ENCODE measurements at regions not wholly inside any gene's neighbourhood (a gene's known extent, or its start where the extent isn't known, plus 50 kb on each side); places are given as distances from the start of the nearest gene placed in this dataset.

DNA sequence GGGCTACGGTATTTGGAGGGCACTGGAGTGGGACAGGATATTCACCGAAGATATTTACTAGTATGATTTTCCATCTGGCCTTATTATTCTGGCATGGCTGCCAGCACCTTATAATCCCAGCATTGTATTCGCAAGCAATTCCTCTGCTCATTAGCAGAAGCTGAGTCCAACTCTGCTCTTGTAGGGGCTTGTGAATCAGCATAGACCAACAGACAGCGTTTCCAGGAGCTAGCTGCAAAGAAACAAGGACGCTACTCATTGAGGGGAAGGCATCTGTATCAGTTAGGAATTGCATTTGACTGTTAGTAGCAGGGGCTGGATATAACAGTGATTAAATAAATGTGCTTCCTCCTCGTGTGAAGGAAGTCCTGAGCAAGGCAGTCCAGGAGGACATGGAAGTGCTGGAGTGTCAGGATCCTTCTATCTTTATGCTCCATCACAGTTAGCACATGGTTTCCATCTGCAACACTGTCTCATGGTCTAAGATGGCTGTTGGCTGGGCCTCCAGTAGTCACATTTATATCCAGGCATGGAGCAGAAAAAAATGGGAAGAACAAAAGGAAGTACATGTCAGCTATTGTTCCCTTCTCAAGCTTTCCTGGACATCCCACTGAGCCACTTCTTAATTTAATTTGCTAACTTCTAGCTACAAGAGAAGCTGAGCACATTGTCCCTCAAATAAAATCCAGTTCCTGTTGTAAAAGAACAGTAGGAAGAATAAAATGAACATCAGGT lies 214.1 kb downstream of the C1D start:
- Histone ChIP-seq H3K4me1 (ENCODE audit: control insufficient read depth, insufficient read depth, low read length) (peaks cover 17% of the 10 kb centered on the region), H3K9ac (ENCODE audit: low read depth, low read length) (no peak overlapping the region), H3K36me3 (ENCODE audit: control insufficient read depth, insufficient read depth, low read length) (no peaks in the 10 kb centered on the region), H3K27ac (ENCODE audit: low read depth, low read length) (no peak overlapping the region), H3K27me3 (ENCODE audit: control insufficient read depth, insufficient read depth, low read length) (no peaks in the 10 kb centered on the region), H3K4me3 (ENCODE audit: low read depth, low read length) (no peak overlapping the region), H3K9me3 (ENCODE audit: control insufficient read depth, insufficient read depth, low read length) (no peaks in the 10 kb centered on the region)

DNA sequence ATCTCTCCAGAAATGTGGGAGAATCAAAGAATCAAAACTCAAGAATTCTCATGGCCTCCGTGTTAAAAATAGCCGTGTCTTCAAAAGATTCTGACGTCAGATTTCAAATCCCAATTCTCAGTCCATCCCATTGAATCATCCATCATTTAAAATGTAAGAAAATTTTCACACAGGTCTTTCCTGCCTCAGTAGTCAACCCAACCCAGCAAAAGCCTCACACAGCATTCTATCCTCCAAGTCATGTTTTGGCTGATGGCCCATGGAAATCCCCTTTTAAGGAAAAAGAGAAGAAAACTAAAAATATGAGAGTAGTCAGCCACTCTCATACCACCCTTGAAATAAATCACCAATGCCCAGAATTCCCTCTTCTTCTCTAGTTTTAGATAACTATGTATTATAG lies 211.8 kb downstream of the C1D start:
- Histone ChIP-seq H3K9ac (ENCODE audit: low read depth, low read length) (no peak overlapping the region), H3K4me3 (ENCODE audit: low read depth, low read length) (no peak overlapping the region), H3K4me1 (ENCODE audit: control insufficient read depth, insufficient read depth, low read length) (peaks cover 11% of the 10 kb centered on the region), H3K36me3 (ENCODE audit: control insufficient read depth, insufficient read depth, low read length) (no peaks in the 10 kb centered on the region), H3K27ac (ENCODE audit: low read depth, low read length) (no peak overlapping the region), H3K9me3 (ENCODE audit: control insufficient read depth, insufficient read depth, low read length) (no peaks in the 10 kb centered on the region), H3K27me3 (ENCODE audit: control insufficient read depth, insufficient read depth, low read length) (no peaks in the 10 kb centered on the region)

DNA sequence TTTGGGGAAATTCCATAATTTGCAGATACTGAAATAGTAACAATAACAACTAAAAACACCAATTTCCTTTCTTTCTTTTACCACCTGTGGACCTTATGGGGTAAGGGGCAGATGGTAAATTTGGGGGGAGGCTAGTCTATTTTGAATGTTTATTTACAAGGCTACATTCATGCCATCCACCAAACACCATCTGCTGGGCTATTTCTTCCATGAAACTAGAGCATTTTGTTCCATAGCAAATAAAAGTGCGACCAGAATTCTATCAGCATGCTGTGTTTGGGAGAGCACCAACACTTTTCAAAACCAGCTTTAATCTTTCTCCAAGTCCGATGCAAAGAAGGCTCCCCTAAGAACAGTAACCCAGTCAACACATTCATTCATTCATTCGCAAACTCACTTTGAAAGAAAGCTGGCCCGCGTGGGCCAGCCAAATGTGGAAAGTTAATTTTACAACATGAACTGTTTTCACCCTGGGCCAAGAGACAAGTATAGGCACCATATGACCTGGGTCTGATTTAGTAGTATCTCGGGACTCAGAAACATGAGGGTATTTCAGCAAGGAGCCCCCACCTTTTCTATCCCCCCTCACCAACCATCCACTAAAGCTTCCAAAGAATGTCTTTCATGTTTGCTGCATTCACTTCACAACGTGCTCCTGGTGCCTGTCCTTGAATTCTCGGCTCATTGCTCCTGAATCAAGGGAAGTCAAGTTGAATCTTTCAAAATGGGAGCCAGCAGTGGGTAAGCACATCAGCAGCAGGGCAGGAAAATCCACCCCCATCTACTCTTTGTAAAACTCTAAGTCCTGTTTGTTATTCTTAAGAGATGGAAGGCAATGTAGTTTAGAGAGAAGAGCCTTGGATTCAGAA lies 210.6 kb downstream of the C1D start:
- Histone ChIP-seq H3K4me1 (ENCODE audit: control insufficient read depth, insufficient read depth, low read length) (peaks cover 8% of the 10 kb centered on the region; the same call in 1 of the 2 replicates), H3K27ac (ENCODE audit: low read depth, low read length) (no peak overlapping the region), H3K4me3 (ENCODE audit: low read depth, low read length) (no peak overlapping the region), H3K9ac (ENCODE audit: low read depth, low read length) (no peak overlapping the region), H3K36me3 (ENCODE audit: control insufficient read depth, insufficient read depth, low read length) (no peaks in the 10 kb centered on the region), H3K27me3 (ENCODE audit: control insufficient read depth, insufficient read depth, low read length) (no peaks in the 10 kb centered on the region), H3K9me3 (ENCODE audit: control insufficient read depth, insufficient read depth, low read length) (no peaks in the 10 kb centered on the region)

DNA sequence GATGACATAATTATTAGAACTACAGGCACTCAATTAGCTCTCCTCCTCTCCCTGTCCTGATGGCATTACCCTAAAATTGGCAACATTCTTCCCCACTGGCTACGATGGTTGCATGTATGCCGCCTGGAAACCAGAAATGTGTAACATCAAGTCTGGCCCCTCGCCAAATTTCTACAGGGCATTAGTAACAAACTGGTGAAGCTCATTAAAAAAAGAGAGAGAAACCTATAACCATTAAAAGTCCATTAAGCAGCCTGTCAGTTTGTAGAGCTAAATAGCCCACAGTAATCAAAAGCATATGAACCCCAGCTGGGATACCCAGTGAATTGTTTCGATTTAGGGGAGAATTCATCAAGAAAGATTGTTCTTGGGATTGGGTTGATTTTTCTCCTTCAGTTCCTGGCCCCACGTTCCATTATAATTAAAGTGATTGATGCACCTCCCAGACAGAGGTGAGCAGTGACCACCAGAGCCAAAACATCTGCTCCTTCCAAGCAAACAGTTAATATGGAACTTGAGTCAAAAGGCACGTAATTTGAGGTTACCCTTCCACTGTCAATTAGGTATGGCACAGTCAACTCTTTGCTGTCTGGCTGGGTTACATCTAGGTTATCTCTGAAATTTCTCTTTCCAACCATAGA lies 208.6 kb downstream of the C1D start:
- H3K4me1 ChIP-seq (ENCODE audit: control insufficient read depth, insufficient read depth, low read length), result peaks cover 8% of the 10 kb centered on the region; the same call in 1 of the 2 replicates
- H3K27ac ChIP-seq (ENCODE audit: low read depth, low read length), result no peak overlapping the region
- no peak overlapping the region for H3K9ac ChIP-seq (ENCODE audit: low read depth, low read length)
- H3K27me3 ChIP-seq (ENCODE audit: control insufficient read depth, insufficient read depth, low read length), result no peaks in the 10 kb centered on the region
- H3K9me3 ChIP-seq (ENCODE audit: control insufficient read depth, insufficient read depth, low read length), result no peaks in the 10 kb centered on the region
- no peaks in the 10 kb centered on the region for H3K36me3 ChIP-seq (ENCODE audit: control insufficient read depth, insufficient read depth, low read length)
- no peak overlapping the region for H3K4me3 ChIP-seq (ENCODE audit: low read depth, low read length)

DNA sequence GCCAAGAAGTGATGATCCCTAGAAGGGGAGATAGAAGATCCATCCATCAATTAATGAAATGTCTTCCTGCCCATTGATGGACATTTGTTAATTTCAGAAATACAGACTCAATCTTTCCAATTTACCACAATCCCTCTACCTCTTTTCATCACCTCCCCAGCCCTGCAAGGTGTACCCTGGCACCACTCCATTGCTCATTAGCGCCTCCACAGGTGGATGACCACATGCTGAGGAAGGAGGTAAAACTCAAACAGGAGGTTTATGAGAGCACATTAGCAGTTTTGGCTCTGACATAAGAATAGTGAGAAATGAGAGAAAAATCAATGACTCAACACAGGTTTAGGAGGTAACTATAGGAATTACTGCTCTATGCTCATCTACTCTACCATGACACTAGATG lies 208.0 kb downstream of the C1D start:
- H3K36me3 ChIP-seq (ENCODE audit: control insufficient read depth, insufficient read depth, low read length), result no peaks in the 10 kb centered on the region
- peaks cover 8% of the 10 kb centered on the region; the same call in 1 of the 2 replicates for H3K4me1 ChIP-seq (ENCODE audit: control insufficient read depth, insufficient read depth, low read length)
- H3K27me3 ChIP-seq (ENCODE audit: control insufficient read depth, insufficient read depth, low read length), result no peaks in the 10 kb centered on the region
- no peaks in the 10 kb centered on the region for H3K9me3 ChIP-seq (ENCODE audit: control insufficient read depth, insufficient read depth, low read length)
- no peak overlapping the region for H3K9ac ChIP-seq (ENCODE audit: low read depth, low read length)
- H3K4me3 ChIP-seq (ENCODE audit: low read depth, low read length), result no peak overlapping the region
- H3K27ac ChIP-seq (ENCODE audit: low read depth, low read length), result no peak overlapping the region

DNA sequence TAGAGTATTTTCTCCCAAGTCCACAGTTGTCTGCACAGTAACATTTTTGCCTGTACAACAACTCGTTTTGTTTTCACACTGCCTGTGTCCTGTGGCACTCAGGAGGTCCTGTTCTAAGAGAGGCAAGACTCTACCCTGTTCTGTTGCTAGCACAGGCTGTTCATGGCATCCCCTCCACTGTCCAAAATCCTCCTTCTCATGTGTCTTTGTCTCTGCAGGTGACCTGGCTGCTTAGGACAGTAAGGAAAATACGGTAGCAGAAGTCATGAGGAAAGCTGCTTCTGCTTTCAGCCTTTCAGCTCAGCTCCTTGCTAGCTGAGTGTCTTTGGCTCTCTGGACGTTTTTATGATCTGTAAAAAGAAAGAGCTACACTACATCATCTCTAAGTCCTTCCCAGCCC lies 205.9 kb downstream of the C1D start:
- Histone ChIP-seq H3K27me3 (ENCODE audit: control insufficient read depth, insufficient read depth, low read length) (no peaks in the 10 kb centered on the region), H3K9ac (ENCODE audit: low read depth, low read length) (no peak overlapping the region), H3K4me1 (ENCODE audit: control insufficient read depth, insufficient read depth, low read length) (peaks cover 8% of the 10 kb centered on the region; the same call in 1 of the 2 replicates), H3K9me3 (ENCODE audit: control insufficient read depth, insufficient read depth, low read length) (no peaks in the 10 kb centered on the region), H3K36me3 (ENCODE audit: control insufficient read depth, insufficient read depth, low read length) (no peaks in the 10 kb centered on the region), H3K27ac (ENCODE audit: low read depth, low read length) (no peak overlapping the region), H3K4me3 (ENCODE audit: low read depth, low read length) (no peak overlapping the region)

DNA sequence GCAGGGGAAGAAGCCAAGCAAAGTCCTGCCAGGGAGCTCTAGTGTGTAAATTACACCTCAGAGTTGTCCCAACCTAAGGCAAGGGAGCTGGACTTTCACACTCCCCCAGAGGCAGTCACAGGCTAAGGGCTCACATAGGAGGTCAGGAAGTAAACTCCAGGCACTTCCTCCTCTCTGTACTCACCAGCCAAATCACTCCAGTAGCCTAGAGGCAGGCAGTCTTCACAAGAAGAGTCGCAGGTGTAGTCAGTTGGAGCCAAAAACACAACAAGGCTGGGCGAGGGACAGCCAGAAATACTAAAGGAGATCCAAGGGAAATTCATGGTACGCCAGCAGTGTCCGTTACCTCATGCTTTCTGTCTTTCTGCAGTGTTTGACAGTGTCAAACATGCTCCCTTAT lies 205.0 kb downstream of the C1D start:
- H3K27ac ChIP-seq (ENCODE audit: low read depth, low read length), result no peak overlapping the region
- no peaks in the 10 kb centered on the region for H3K9me3 ChIP-seq (ENCODE audit: control insufficient read depth, insufficient read depth, low read length)
- H3K4me3 ChIP-seq (ENCODE audit: low read depth, low read length), result no peak overlapping the region
- H3K27me3 ChIP-seq (ENCODE audit: control insufficient read depth, insufficient read depth, low read length), result no peaks in the 10 kb centered on the region
- H3K9ac ChIP-seq (ENCODE audit: low read depth, low read length), result no peak overlapping the region
- H3K4me1 ChIP-seq (ENCODE audit: control insufficient read depth, insufficient read depth, low read length), result no peaks in the 10 kb centered on the region
- no peaks in the 10 kb centered on the region for H3K36me3 ChIP-seq (ENCODE audit: control insufficient read depth, insufficient read depth, low read length)

DNA sequence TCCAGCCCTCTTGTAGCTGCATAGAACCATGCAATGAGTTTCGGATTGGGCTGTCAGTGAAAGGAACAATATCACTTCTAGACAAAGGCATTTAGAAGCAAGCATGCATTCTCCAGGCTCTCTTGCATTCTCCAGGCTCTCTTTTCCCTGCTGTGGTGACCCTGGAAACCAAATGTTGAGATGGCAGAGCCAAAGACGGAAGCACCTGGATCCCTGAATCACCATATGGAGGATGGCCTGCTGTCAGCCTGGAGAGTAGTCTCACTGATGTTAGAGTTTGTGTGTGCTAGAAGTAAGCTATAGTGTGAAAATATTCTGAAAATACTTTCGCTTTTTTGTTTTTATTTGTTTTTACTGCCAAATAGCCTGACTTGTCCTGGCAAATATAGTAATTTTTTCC lies 203.9 kb downstream of the C1D start:
- Histone ChIP-seq H3K4me3 (ENCODE audit: low read depth, low read length) (no peak overlapping the region), H3K4me1 (ENCODE audit: control insufficient read depth, insufficient read depth, low read length) (no peaks in the 10 kb centered on the region), H3K9me3 (ENCODE audit: control insufficient read depth, insufficient read depth, low read length) (no peaks in the 10 kb centered on the region), H3K36me3 (ENCODE audit: control insufficient read depth, insufficient read depth, low read length) (no peaks in the 10 kb centered on the region), H3K27me3 (ENCODE audit: control insufficient read depth, insufficient read depth, low read length) (no peaks in the 10 kb centered on the region), H3K9ac (ENCODE audit: low read depth, low read length) (no peak overlapping the region), H3K27ac (ENCODE audit: low read depth, low read length) (no peak overlapping the region)

DNA sequence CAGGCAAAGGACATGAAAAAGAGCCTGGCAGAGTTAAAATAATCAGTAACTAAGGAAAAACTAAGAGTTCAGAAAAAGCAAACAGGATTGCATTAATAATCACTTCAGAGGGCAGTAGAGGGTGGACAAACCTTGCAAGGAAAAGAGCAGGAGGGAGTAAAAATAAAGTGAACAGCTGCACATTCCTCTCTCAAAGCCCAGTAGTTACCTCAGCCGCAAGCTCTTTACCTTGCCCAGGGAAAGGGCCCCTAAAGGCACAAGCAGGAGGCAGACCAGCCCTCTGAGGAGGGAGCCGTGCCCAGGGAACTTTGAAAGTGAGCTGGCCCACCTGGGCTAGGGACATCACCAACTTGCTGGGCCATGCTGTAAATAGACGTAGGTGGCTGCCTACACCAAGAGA lies 196.9 kb downstream of the C1D start:
- Histone ChIP-seq H3K27ac (ENCODE audit: low read depth, low read length) (no peak overlapping the region), H3K27me3 (ENCODE audit: control insufficient read depth, insufficient read depth, low read length) (no peaks in the 10 kb centered on the region), H3K9ac (ENCODE audit: low read depth, low read length) (no peak overlapping the region), H3K9me3 (ENCODE audit: control insufficient read depth, insufficient read depth, low read length) (no peaks in the 10 kb centered on the region), H3K4me1 (ENCODE audit: control insufficient read depth, insufficient read depth, low read length) (peaks cover 10% of the 10 kb centered on the region), H3K4me3 (ENCODE audit: low read depth, low read length) (no peak overlapping the region), H3K36me3 (ENCODE audit: control insufficient read depth, insufficient read depth, low read length) (no peaks in the 10 kb centered on the region)

DNA sequence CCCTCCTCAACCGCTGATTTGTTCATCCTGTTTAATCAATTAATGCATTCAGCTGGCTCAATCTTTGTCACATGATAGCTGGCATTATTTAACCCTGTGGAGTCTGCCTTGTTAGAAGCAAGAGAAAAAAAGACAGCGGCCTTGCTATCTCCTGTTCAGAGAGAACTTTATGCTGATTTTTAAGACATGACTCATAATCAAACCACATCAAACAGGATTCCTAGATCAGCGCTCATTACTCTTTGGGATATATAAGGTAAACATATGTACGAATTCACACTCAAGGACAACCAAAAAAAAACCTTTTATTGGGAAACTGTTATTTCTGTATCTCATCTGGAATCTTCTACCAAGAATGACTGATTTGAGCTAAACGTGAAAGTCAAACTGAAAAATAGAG lies 195.1 kb downstream of the C1D start:
- Histone ChIP-seq H3K4me3 (ENCODE audit: low read depth, low read length) (no peak overlapping the region), H3K36me3 (ENCODE audit: control insufficient read depth, insufficient read depth, low read length) (no peaks in the 10 kb centered on the region), H3K4me1 (ENCODE audit: control insufficient read depth, insufficient read depth, low read length) (peaks cover 11% of the 10 kb centered on the region), H3K27me3 (ENCODE audit: control insufficient read depth, insufficient read depth, low read length) (no peaks in the 10 kb centered on the region), H3K9ac (ENCODE audit: low read depth, low read length) (no peak overlapping the region), H3K9me3 (ENCODE audit: control insufficient read depth, insufficient read depth, low read length) (no peaks in the 10 kb centered on the region), H3K27ac (ENCODE audit: low read depth, low read length) (no peak overlapping the region)
